ENCODE measurements at regions not wholly inside any gene's neighbourhood (a gene's known extent, or its start where the extent isn't known, plus 50 kb on each side); places are given as distances from the start of the nearest gene placed in this dataset.
"Not testable (repeated sequence)": the region's sequence is repeated elsewhere in the genome, so short reads cannot be mapped to it uniquely, and the experiment has no call there.

GRCh38 chr7:115634633-115635032, 395.9 kb downstream of the TFEC start:
- peaks cover 4% of the 10 kb centered on the region for H3K27me3 Mint-ChIP-seq
- H3K4me1 Mint-ChIP-seq, result no peaks in the 10 kb centered on the region
- no peaks in the 10 kb centered on the region for H3K36me3 Mint-ChIP-seq
- DNase-seq (ENCODE audit: low spot score in 2 of 2) (no peak), ATAC-seq (ENCODE audit: low read depth) (no peak)
- no peak overlapping the region for H3K27ac Mint-ChIP-seq
- H3K4me3 Mint-ChIP-seq, result no peak overlapping the region
- H3K9me3 Mint-ChIP-seq, result no peaks in the 10 kb centered on the region

GRCh38 chr7:115632636-115633035, 397.9 kb downstream of the TFEC start:
- no peak overlapping the region for H3K4me3 Mint-ChIP-seq
- peaks cover 4% of the 10 kb centered on the region for H3K27me3 Mint-ChIP-seq
- ATAC-seq (ENCODE audit: low read depth) (no peak), DNase-seq (ENCODE audit: low spot score in 2 of 2) (no peak)
- no peaks in the 10 kb centered on the region for H3K4me1 Mint-ChIP-seq
- no peaks in the 10 kb centered on the region for H3K9me3 Mint-ChIP-seq
- no peak overlapping the region for H3K27ac Mint-ChIP-seq
- H3K36me3 Mint-ChIP-seq, result no peaks in the 10 kb centered on the region

DNA sequence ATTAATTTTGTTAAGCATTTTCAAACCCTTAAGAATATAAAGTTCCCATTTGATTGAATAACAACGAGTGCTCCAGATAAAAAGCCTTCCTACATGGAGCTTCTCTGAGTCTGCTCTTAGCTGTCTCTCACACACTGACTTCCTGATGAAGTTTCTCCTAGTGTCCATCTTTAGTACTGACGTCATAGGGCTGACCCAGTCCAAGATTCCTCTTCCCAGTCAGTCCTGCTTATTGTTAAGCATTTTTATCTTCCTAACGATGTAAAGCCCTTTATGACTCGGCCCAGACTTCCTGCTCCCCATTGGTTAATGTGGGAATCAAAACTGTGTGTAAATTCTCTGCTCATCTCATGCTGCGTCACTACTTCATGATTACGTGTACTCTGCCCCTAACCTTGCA, 398.8 kb downstream of the TFEC start:
- Mint-ChIP-seq H3K4me3 (no peak overlapping the region), H3K4me1 (no peaks in the 10 kb centered on the region), H3K36me3 (no peaks in the 10 kb centered on the region), H3K27me3 (peaks cover 4% of the 10 kb centered on the region), H3K27ac (no peak overlapping the region), H3K9me3 (no peaks in the 10 kb centered on the region)
- ATAC-seq (ENCODE audit: low read depth) (no peak), DNase-seq (ENCODE audit: low spot score in 2 of 2) (no peak)

- Mint-ChIP-seq H3K4me3 (no peak overlapping the region), H3K4me1 (no peaks in the 10 kb centered on the region), H3K27ac (no peak overlapping the region), H3K27me3 (peaks cover 4% of the 10 kb centered on the region), H3K9me3 (no peaks in the 10 kb centered on the region), H3K36me3 (no peaks in the 10 kb centered on the region)
- DNase-seq (ENCODE audit: low spot score in 2 of 2) (no peak), ATAC-seq (ENCODE audit: low read depth) (no peak)
Observed at GRCh38 chr7:115630049-115630448, 400.5 kb downstream of the TFEC start.

GRCh38 chr7:115618676-115619075, 411.9 kb downstream of the TFEC start:
- Mint-ChIP-seq H3K9me3 (peaks cover 1% of the 10 kb centered on the region), H3K27ac (no peak overlapping the region), H3K4me1 (no peaks in the 10 kb centered on the region), H3K36me3 (no peaks in the 10 kb centered on the region), H3K27me3 (peaks cover 3% of the 10 kb centered on the region), H3K4me3 (no peak overlapping the region)
- DNase-seq (ENCODE audit: low spot score in 2 of 2) (no peak), ATAC-seq (ENCODE audit: low read depth) (no peak)

GRCh38 chr7:115613836-115614235, 416.7 kb downstream of the TFEC start:
- no peaks in the 10 kb centered on the region for H3K4me1 Mint-ChIP-seq
- peaks cover 2% of the 10 kb centered on the region for H3K27me3 Mint-ChIP-seq
- ATAC-seq (ENCODE audit: low read depth) (no peak), DNase-seq (ENCODE audit: low spot score in 2 of 2) (no peak)
- peaks cover 1% of the 10 kb centered on the region for H3K9me3 Mint-ChIP-seq
- H3K4me3 Mint-ChIP-seq, result no peak overlapping the region
- no peak overlapping the region for H3K27ac Mint-ChIP-seq
- no peaks in the 10 kb centered on the region for H3K36me3 Mint-ChIP-seq

DNA sequence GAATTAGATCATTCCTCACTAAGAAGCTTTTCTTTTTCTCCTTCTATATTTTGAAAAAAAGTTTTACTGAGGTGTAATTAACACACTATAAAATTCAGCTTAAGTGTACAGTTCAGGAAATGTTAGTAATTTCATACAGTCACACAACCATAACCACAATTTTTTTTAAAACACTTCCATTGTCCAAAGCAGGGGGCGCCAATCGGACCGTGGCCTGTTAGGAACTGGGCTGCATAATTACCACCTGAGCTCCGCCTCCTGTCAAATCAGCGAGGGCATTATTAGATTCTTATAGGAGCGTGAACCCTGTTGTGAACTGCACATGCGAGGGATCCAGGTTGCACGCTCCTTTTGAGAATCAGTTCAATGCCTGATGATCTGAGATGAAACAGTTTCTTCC, 427.1 kb downstream of the TFEC start:
- Mint-ChIP-seq H3K27me3 (peaks cover 2% of the 10 kb centered on the region), H3K27ac (no peak overlapping the region), H3K36me3 (no peaks in the 10 kb centered on the region), H3K9me3 (peaks cover 2% of the 10 kb centered on the region), H3K4me1 (no peaks in the 10 kb centered on the region), H3K4me3 (no peak overlapping the region)
- DNase-seq (ENCODE audit: low spot score in 2 of 2) (no peak), ATAC-seq (ENCODE audit: low read depth) (no peak)

GRCh38 chr7:115600207-115600606, 430.4 kb downstream of the TFEC start:
- DNase-seq (ENCODE audit: low spot score in 2 of 2) (no peak), ATAC-seq (ENCODE audit: low read depth) (no peak)
- Mint-ChIP-seq H3K9me3 (peaks cover 13% of the 10 kb centered on the region), H3K27ac (no peak overlapping the region), H3K36me3 (no peaks in the 10 kb centered on the region), H3K27me3 (peaks cover 2% of the 10 kb centered on the region), H3K4me3 (no peak overlapping the region), H3K4me1 (no peaks in the 10 kb centered on the region)

GRCh38 chr7:115599184-115599583, 431.4 kb downstream of the TFEC start:
- H3K9me3 Mint-ChIP-seq, result peaks cover 15% of the 10 kb centered on the region
- not testable (repeated sequence) for DNase-seq (ENCODE audit: low spot score in 2 of 2); ATAC-seq (ENCODE audit: low read depth); H3K27me3 Mint-ChIP-seq; H3K4me1 Mint-ChIP-seq; H3K36me3 Mint-ChIP-seq; H3K27ac Mint-ChIP-seq; H3K4me3 Mint-ChIP-seq

- H3K4me1 Mint-ChIP-seq; ATAC-seq (ENCODE audit: low read depth); DNase-seq (ENCODE audit: low spot score in 2 of 2); H3K36me3 Mint-ChIP-seq; H3K27ac Mint-ChIP-seq; H3K27me3 Mint-ChIP-seq; H3K4me3 Mint-ChIP-seq: not testable (repeated sequence)
- H3K9me3 Mint-ChIP-seq, result peaks cover 15% of the 10 kb centered on the region
Observed at GRCh38 chr7:115597220-115597619, 433.3 kb downstream of the TFEC start.

GRCh38 chr7:115593111-115593510, 437.5 kb downstream of the TFEC start:
- Mint-ChIP-seq H3K36me3 (no peaks in the 10 kb centered on the region), H3K27ac (no peak overlapping the region), H3K4me1 (no peaks in the 10 kb centered on the region), H3K4me3 (no peak overlapping the region), H3K9me3 (peaks cover 13% of the 10 kb centered on the region), H3K27me3 (no peaks in the 10 kb centered on the region)
- no peak for ATAC-seq (ENCODE audit: low read depth)
- no peak for DNase-seq (ENCODE audit: low spot score in 2 of 2)

DNA sequence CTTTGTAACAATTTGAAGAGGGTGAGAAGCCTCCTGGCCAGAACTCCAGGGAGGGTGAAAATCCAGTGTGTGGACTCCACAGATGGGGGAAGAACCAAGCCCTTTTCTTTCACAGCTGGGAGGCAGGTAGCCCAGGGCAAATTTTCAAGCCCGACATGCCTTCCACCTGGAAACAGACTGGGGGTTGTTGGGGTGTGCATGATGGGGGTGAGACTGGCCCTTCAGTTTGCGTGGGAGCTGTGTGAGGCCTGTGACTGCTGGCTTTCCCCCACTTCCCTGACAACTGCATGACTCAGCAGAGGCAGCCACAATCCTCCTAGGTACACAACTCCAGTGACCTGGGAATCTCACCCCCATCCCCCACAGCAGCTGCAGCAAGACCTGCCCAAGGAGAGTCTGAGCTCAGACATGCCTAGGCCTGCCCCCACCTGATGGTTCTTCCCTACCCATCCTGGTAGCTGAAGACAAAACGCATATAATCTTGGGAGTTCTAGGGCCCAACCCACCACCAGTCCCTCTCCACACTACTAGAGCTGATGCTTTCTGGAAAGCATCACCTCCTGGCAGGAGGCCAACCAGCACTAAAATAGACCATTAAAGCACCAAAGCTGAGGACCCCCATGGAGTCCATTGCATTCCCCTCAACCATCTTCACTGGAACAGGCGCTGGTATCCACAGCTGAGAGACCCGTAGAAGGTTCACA, 445.4 kb downstream of the TFEC start:
- H3K9me3 Mint-ChIP-seq, result no peaks in the 10 kb centered on the region
- DNase-seq (ENCODE audit: low spot score in 2 of 2), result no peak
- H3K27me3 Mint-ChIP-seq, result peaks cover 9% of the 10 kb centered on the region
- peaks cover 2% of the 10 kb centered on the region for H3K4me1 Mint-ChIP-seq
- H3K4me3 Mint-ChIP-seq, result no peak overlapping the region
- ATAC-seq (ENCODE audit: low read depth), result no peak
- no peak overlapping the region for H3K27ac Mint-ChIP-seq
- H3K36me3 Mint-ChIP-seq, result no peaks in the 10 kb centered on the region

DNA sequence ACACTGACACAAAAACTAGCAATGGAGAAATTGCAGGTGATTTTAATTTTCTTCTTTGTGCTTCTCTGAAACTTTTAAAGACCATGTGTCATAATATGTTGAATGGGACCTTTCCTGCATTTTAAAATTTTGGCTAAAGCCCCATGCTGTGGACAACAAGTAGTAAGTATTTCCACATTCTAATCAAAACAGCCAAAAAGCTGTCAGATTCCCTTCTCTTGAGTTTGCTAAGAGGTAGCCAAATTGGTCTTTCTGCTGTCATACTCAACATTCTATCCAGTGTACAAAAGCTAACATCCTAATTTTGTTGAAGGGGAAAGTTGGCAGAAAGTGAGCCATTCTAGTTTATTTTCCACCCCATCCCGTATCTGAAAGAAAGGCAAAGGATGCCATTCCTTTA, 447.6 kb downstream of the TFEC start:
- no peak overlapping the region for H3K4me3 Mint-ChIP-seq
- peaks cover 2% of the 10 kb centered on the region for H3K4me1 Mint-ChIP-seq
- ATAC-seq (ENCODE audit: low read depth), result no peak
- no peak for DNase-seq (ENCODE audit: low spot score in 2 of 2)
- peaks cover 9% of the 10 kb centered on the region for H3K27me3 Mint-ChIP-seq
- no peak overlapping the region for H3K27ac Mint-ChIP-seq
- no peaks in the 10 kb centered on the region for H3K36me3 Mint-ChIP-seq
- no peaks in the 10 kb centered on the region for H3K9me3 Mint-ChIP-seq

DNA sequence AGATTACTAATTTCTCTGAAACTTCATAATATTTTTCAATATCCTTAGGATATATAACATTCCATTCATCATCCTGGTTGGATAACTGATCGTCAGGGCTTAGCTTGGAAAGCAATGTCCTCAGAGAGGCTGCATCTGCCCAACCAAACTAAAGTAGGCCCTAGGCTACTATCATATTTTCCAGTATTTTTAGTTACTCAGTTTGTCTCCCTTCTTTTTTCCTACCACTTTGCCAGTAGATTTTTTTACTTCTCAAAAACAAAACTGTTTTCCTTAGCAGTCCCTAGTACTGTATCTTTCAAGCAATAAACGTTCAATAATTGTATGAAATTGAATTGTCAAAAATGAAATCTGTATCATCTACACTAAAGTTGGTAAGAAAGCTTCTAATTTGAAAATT, 452.0 kb downstream of the TFEC start:
- no peak overlapping the region for H3K4me3 Mint-ChIP-seq
- H3K36me3 Mint-ChIP-seq, result no peaks in the 10 kb centered on the region
- H3K27ac Mint-ChIP-seq, result no peak overlapping the region
- peaks cover 9% of the 10 kb centered on the region for H3K27me3 Mint-ChIP-seq
- no peaks in the 10 kb centered on the region for H3K9me3 Mint-ChIP-seq
- no peak for DNase-seq (ENCODE audit: low spot score in 2 of 2)
- ATAC-seq (ENCODE audit: low read depth), result no peak
- H3K4me1 Mint-ChIP-seq, result peaks cover 2% of the 10 kb centered on the region

DNA sequence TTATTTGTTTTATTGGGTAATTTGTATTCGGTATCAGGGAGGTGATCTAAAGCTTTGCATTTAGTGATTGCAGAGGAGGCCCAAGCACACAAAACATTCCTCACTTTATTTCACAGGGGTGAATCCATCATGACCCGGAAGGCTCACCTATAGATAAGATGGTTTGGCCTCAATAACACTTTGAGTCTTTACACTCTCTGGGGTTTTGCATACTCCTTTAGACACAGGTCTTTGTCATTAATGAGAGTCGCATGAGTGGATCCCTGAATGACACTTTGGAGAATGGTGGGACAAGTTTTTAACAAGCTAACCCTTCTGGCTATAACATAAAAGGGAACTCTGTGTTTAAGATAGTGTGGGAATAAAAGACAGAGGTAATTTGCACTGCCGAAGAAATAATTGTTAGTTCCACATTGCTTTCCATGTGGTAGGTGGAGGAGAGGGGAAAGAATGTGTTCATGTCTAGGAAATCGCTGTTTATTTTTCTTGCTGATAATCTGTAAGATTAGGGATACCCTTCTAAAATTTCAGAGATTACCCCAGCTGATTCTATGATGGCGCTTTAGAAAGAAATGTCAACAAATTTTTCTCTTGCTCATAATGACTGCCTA, 455.8 kb downstream of the TFEC start:
- H3K9me3 Mint-ChIP-seq, result no peaks in the 10 kb centered on the region
- H3K27ac Mint-ChIP-seq, result no peak overlapping the region
- ATAC-seq (ENCODE audit: low read depth), result no peak
- H3K4me1 Mint-ChIP-seq, result peaks cover 3% of the 10 kb centered on the region
- H3K27me3 Mint-ChIP-seq, result peaks cover 6% of the 10 kb centered on the region
- H3K4me3 Mint-ChIP-seq, result no peak overlapping the region
- no peaks in the 10 kb centered on the region for H3K36me3 Mint-ChIP-seq
- DNase-seq (ENCODE audit: low spot score in 2 of 2), result no peak

All from memory B cell (primary cell).